Colonic mucosa (tissue), 4 donors: ENCODE measurements at regions not wholly inside any gene's neighbourhood (a gene's known extent, or its start where the extent isn't known, plus 50 kb on each side); places are given as distances from the start of the nearest gene placed in this dataset.

Experiments
- DNase-seq: peaks from one replicate; pipeline ENCODE4 v3.0.0-alpha.2; 2020
- H3K27ac ChIP-seq: fragments of 200-600 bp; one replicate; pipeline ENCODE4 v1.8.0; 2021
- H3K27me3 ChIP-seq: fragments of 200-600 bp; one replicate; pipeline ENCODE4 v1.8.0; 2021
- H3K36me3 ChIP-seq: fragments of 200-600 bp; one replicate; pipeline ENCODE4 v1.8.0; 2021
- H3K4me1 ChIP-seq: fragments of 200-600 bp; one replicate; pipeline ENCODE4 v1.8.0; 2021; ENCODE audit warnings: mild to moderate bottlenecking
- H3K4me3 ChIP-seq: fragments of 200-600 bp; one replicate; pipeline ENCODE4 v1.8.0; 2021
- H3K9ac ChIP-seq, 2 donors: one replicate each; pipeline ENCODE4 v1.7.0; 2013; ENCODE audit warnings: control low read depth in 2 of 2, low read depth in 2 of 2, low read length in 2 of 2
- H3K9me3 ChIP-seq: fragments of 200-600 bp; one replicate; pipeline ENCODE4 v1.8.0; 2021
- CTCF ChIP-seq: fragments of 200-600 bp; IDR thresholded peaks from one replicate; pipeline ENCODE4 v1.8.0; 2022; ENCODE audit warnings: antibody characterized with exemption, mild to moderate bottlenecking
- intact Hi-C: fragments of 100-400 bp; cut with DNase I; formaldehyde crosslinking; loops from one replicate; pipeline ENCODE4 v1.14.1; 2022
- donor health status: healthy.
- donor health status: DM: no; HTN: no; CAD: no.
- donor health status: DM: no; HTN: no; CAD: no.

- intact Hi-C loops, result no loop called here
- Histone ChIP-seq H3K27ac (no peak overlapping the region), H3K9ac (no peak overlapping the region), H3K36me3 (no peaks in the 10 kb centered on the region), H3K4me1 (no peaks in the 10 kb centered on the region), H3K4me3 (no peak overlapping the region), H3K27me3 (no peaks in the 10 kb centered on the region), H3K9me3 (no peaks in the 10 kb centered on the region)
- DNase-seq, result no peak
- no peak for TF ChIP-seq CTCF
Observed at GRCh38 chr2:150788426-150789140, 301.1 kb upstream of the RND3 start.

- H3K36me3 ChIP-seq, result no peaks in the 10 kb centered on the region
- H3K4me1 ChIP-seq, result no peaks in the 10 kb centered on the region
- no peak overlapping the region for H3K9ac ChIP-seq
- H3K4me3 ChIP-seq, result no peak overlapping the region
- no peaks in the 10 kb centered on the region for H3K27me3 ChIP-seq
- intact Hi-C loops, result no loop called here
- H3K9me3 ChIP-seq, result no peaks in the 10 kb centered on the region
- TF ChIP-seq CTCF, result no peak
- H3K27ac ChIP-seq, result no peak overlapping the region
- no peak for DNase-seq
Observed at GRCh38 chr2:150787353-150788093, 300.1 kb upstream of the RND3 start.

- no peaks in the 10 kb centered on the region for H3K4me1 ChIP-seq
- H3K27ac ChIP-seq, result no peak overlapping the region
- H3K4me3 ChIP-seq, result no peak overlapping the region
- no peak for TF ChIP-seq CTCF
- no peaks in the 10 kb centered on the region for H3K36me3 ChIP-seq
- no peak for DNase-seq
- H3K27me3 ChIP-seq, result no peaks in the 10 kb centered on the region
- intact Hi-C loops, result no loop called here
- no peaks in the 10 kb centered on the region for H3K9me3 ChIP-seq
- no peak overlapping the region for H3K9ac ChIP-seq
Observed at GRCh38 chr2:150784389-150784788, 296.9 kb upstream of the RND3 start.

GRCh38 chr2:150783896-150784295, 296.4 kb upstream of the RND3 start:
- Histone ChIP-seq H3K9ac (no peak overlapping the region), H3K4me3 (no peak overlapping the region), H3K4me1 (no peaks in the 10 kb centered on the region), H3K27me3 (no peaks in the 10 kb centered on the region), H3K9me3 (no peaks in the 10 kb centered on the region), H3K36me3 (no peaks in the 10 kb centered on the region), H3K27ac (no peak overlapping the region)
- DNase-seq, result no peak
- TF ChIP-seq CTCF, result no peak
- intact Hi-C loops, result no loop called here

GRCh38 chr2:150783015-150783414, 295.5 kb upstream of the RND3 start:
- Histone ChIP-seq H3K36me3 (no peaks in the 10 kb centered on the region), H3K27me3 (no peaks in the 10 kb centered on the region), H3K27ac (no peak overlapping the region), H3K9me3 (no peaks in the 10 kb centered on the region), H3K9ac (no peak overlapping the region), H3K4me3 (no peak overlapping the region), H3K4me1 (no peaks in the 10 kb centered on the region)
- intact Hi-C loops, result no loop called here
- DNase-seq, result no peak
- no peak for TF ChIP-seq CTCF
